GM23338 (cell line): ENCODE measurements at regions not wholly inside any gene's neighbourhood (a gene's known extent, or its start where the extent isn't known, plus 50 kb on each side); places are given as distances from the start of the nearest gene placed in this dataset.

Experiments
- ATAC-seq: fragments of 200-7000 bp; cut with Tn5 transposase; 3 replicates; pipeline ENCODE4 v1.9.1; 2020
- DNase-seq: peaks from one replicate; pipeline ENCODE4 v3.0.0-alpha.2; 2015; ENCODE audit warnings: low spot score
- H2AFZ ChIP-seq: fragments of 200-600 bp; sonication (generic); 2 replicates; pipeline ENCODE4 v1.8.0; 2016; ENCODE audit warnings: antibody characterized with exemption, mild to moderate bottlenecking, moderate library complexity
- H3F3A ChIP-seq: fragments of 200-600 bp; sonication (generic); replicated peaks from 2 replicates; pipeline ENCODE4 v1.8.0; 2017; ENCODE audit warnings: antibody characterized with exemption, mixed run types, low read depth
- H3K27ac ChIP-seq: fragments of 200-600 bp; sonication (generic); 2 replicates; pipeline ENCODE4 v1.6.1; 2016; ENCODE audit warnings: low read depth
- H3K27me3 ChIP-seq: fragments of 200-600 bp; sonication (generic); 2 replicates; pipeline ENCODE4 v1.8.0; 2016; ENCODE audit warnings: mild to moderate bottlenecking, mixed run types, moderate library complexity; ENCODE audit not compliant: insufficient read depth
- H3K36me3 ChIP-seq: fragments of 200-600 bp; sonication (generic); 2 replicates; pipeline ENCODE4 v1.8.0; 2016; ENCODE audit warnings: mild to moderate bottlenecking; ENCODE audit not compliant: insufficient read depth
- H3K4me1 ChIP-seq: fragments of 200-600 bp; sonication (generic); 2 replicates; pipeline ENCODE4 v1.8.0; 2016; ENCODE audit warnings: mild to moderate bottlenecking, moderate library complexity; ENCODE audit not compliant: insufficient read depth
- H3K4me2 ChIP-seq: fragments of 200-600 bp; sonication (generic); 2 replicates; pipeline ENCODE4 v1.7.1; 2017; ENCODE audit warnings: mixed run types
- H3K4me3 ChIP-seq: fragments of 200-600 bp; sonication (generic); 2 replicates; pipeline ENCODE4 v1.6.1; 2016; ENCODE audit warnings: mixed run types
- H3K79me2 ChIP-seq: fragments of 200-600 bp; sonication (generic); replicated peaks from 2 replicates; pipeline ENCODE4 v1.8.0; 2017; ENCODE audit warnings: mild to moderate bottlenecking; ENCODE audit not compliant: insufficient read depth
- H3K9me2 ChIP-seq: fragments of 200-600 bp; sonication (generic); 2 replicates; pipeline ENCODE4 v1.8.0; 2017; ENCODE audit not compliant: insufficient read depth
- H4K20me1 ChIP-seq: fragments of 200-600 bp; sonication (generic); replicated peaks from 2 replicates; pipeline ENCODE4 v1.8.0; 2017; ENCODE audit warnings: mild to moderate bottlenecking; ENCODE audit not compliant: insufficient read depth
- H3K27ac Mint-ChIP-seq: 2 replicates; pipeline ENCODE4 v1.8.0; 2020; ENCODE audit warnings: inconsistent platforms, mild to moderate bottlenecking, moderate library complexity, mixed read lengths
- H3K27me3 Mint-ChIP-seq: 3 replicates; pipeline ENCODE4 v1.8.0; 2022; ENCODE audit warnings: low read depth, mild to moderate bottlenecking, moderate library complexity, mixed read lengths, inconsistent platforms; ENCODE audit not compliant: insufficient read depth, poor library complexity
- H3K36me3 Mint-ChIP-seq: 3 replicates; pipeline ENCODE4 v1.8.0; 2021; ENCODE audit warnings: low read depth, mild to moderate bottlenecking, inconsistent platforms, moderate library complexity, mixed read lengths
- H3K4me1 Mint-ChIP-seq: 3 replicates; pipeline ENCODE4 v1.8.0; 2020; ENCODE audit warnings: mild to moderate bottlenecking, inconsistent platforms, mixed read lengths
- H3K4me3 Mint-ChIP-seq: 3 replicates; pipeline ENCODE4 v1.8.0; 2021; ENCODE audit warnings: moderate library complexity, mild to moderate bottlenecking, inconsistent platforms, mixed read lengths
- H3K9me3 Mint-ChIP-seq: 3 replicates; pipeline ENCODE4 v1.8.0; 2020; ENCODE audit warnings: moderate library complexity, mild to moderate bottlenecking, inconsistent platforms, mixed read lengths
- STAT1 ChIP-seq: IDR thresholded peaks from one replicate; pipeline ENCODE4 v1.6.1; 2016; ENCODE audit warnings: antibody characterized with exemption; ENCODE audit not compliant: unreplicated experiment
- TF ChIP-seq, protein P1 (sequence below): fragments of 250-450 bp; sonication (Bioruptor Pico); IDR thresholded peaks from 2 replicates; pipeline ENCODE4 v1.5.0; 2020; ENCODE audit warnings: mild to moderate bottlenecking, moderate library complexity
- TF ChIP-seq, protein P2 (sequence below): IDR thresholded peaks from one replicate; pipeline ENCODE4 v1.6.1; 2018; ENCODE audit warnings: antibody characterized with exemption; ENCODE audit not compliant: unreplicated experiment

DNA sequence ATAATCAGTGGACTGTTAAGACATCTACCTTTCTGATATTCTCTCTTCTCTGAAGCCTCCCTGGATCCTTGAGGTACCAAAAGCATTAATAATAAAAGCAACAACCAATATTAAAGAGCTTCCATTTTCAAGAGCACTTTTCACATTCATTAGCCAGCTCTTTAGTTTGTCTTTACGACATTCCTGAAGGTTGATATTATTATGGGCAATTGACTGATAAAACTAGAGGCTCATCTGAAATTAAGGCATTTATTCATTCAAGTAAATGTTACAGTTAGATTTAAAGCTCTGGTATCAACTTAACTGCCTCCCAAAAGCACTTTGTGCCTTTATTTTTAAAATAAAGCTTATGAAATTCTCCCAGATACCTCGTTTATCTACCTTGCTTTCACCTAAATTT is 199.6 kb downstream of the PLK2 start:
- H3K27me3 Mint-ChIP-seq, result no peaks in the 10 kb centered on the region
- H3K9me3 Mint-ChIP-seq, result no peaks in the 10 kb centered on the region
- Histone ChIP-seq H3K4me2 (no peak overlapping the region), H3K79me2 (no peaks in the 10 kb centered on the region), H3K27ac (no peak overlapping the region), H4K20me1 (no peaks in the 10 kb centered on the region), H3K36me3 (no peaks in the 10 kb centered on the region), H3K27me3 (no peaks in the 10 kb centered on the region), H3F3A (no peaks in the 10 kb centered on the region), H3K4me1 (peaks cover 3% of the 10 kb centered on the region; the same call in 1 of the 2 replicates), H3K4me3 (no peak overlapping the region), H3K9me2 (peaks cover 7% of the 10 kb centered on the region; the same call in 1 of the 2 replicates), H2AFZ (peak overlapping the region; percentile 0; the same call in 1 of the 2 replicates)
- peak overlapping the region; percentile 82 for H3K27ac Mint-ChIP-seq
- H3K4me1 Mint-ChIP-seq, result peaks cover 11% of the 10 kb centered on the region
- TF ChIP-seq STAT1, result no peak
- ATAC-seq (no peak), DNase-seq (no peak)
- no peaks in the 10 kb centered on the region for H3K36me3 Mint-ChIP-seq
- no peak overlapping the region for H3K4me3 Mint-ChIP-seq

DNA sequence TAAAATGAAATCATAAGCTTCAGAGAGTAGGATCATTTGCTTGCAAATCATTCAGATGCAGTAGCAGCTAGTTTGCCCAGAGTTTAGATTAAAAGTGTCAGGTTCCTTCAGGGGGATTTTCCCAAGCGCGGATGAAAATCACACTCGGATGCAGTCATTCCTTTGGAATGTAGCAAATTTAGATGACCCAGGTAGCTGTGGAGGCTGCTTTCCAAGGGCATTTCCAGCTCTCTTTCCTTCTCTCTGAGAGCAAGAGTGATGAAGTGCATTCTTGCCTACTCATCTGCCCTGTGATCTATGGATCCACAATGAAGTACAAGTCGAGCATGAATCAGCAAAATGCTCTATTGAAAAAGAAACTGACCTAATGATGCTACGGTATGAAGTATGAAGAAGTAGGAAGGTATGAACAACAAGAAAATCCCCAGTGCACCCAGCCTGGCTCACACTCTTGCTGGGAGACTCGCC is 200.2 kb downstream of the PLK2 start:
- TF ChIP-seq, protein P1, sequence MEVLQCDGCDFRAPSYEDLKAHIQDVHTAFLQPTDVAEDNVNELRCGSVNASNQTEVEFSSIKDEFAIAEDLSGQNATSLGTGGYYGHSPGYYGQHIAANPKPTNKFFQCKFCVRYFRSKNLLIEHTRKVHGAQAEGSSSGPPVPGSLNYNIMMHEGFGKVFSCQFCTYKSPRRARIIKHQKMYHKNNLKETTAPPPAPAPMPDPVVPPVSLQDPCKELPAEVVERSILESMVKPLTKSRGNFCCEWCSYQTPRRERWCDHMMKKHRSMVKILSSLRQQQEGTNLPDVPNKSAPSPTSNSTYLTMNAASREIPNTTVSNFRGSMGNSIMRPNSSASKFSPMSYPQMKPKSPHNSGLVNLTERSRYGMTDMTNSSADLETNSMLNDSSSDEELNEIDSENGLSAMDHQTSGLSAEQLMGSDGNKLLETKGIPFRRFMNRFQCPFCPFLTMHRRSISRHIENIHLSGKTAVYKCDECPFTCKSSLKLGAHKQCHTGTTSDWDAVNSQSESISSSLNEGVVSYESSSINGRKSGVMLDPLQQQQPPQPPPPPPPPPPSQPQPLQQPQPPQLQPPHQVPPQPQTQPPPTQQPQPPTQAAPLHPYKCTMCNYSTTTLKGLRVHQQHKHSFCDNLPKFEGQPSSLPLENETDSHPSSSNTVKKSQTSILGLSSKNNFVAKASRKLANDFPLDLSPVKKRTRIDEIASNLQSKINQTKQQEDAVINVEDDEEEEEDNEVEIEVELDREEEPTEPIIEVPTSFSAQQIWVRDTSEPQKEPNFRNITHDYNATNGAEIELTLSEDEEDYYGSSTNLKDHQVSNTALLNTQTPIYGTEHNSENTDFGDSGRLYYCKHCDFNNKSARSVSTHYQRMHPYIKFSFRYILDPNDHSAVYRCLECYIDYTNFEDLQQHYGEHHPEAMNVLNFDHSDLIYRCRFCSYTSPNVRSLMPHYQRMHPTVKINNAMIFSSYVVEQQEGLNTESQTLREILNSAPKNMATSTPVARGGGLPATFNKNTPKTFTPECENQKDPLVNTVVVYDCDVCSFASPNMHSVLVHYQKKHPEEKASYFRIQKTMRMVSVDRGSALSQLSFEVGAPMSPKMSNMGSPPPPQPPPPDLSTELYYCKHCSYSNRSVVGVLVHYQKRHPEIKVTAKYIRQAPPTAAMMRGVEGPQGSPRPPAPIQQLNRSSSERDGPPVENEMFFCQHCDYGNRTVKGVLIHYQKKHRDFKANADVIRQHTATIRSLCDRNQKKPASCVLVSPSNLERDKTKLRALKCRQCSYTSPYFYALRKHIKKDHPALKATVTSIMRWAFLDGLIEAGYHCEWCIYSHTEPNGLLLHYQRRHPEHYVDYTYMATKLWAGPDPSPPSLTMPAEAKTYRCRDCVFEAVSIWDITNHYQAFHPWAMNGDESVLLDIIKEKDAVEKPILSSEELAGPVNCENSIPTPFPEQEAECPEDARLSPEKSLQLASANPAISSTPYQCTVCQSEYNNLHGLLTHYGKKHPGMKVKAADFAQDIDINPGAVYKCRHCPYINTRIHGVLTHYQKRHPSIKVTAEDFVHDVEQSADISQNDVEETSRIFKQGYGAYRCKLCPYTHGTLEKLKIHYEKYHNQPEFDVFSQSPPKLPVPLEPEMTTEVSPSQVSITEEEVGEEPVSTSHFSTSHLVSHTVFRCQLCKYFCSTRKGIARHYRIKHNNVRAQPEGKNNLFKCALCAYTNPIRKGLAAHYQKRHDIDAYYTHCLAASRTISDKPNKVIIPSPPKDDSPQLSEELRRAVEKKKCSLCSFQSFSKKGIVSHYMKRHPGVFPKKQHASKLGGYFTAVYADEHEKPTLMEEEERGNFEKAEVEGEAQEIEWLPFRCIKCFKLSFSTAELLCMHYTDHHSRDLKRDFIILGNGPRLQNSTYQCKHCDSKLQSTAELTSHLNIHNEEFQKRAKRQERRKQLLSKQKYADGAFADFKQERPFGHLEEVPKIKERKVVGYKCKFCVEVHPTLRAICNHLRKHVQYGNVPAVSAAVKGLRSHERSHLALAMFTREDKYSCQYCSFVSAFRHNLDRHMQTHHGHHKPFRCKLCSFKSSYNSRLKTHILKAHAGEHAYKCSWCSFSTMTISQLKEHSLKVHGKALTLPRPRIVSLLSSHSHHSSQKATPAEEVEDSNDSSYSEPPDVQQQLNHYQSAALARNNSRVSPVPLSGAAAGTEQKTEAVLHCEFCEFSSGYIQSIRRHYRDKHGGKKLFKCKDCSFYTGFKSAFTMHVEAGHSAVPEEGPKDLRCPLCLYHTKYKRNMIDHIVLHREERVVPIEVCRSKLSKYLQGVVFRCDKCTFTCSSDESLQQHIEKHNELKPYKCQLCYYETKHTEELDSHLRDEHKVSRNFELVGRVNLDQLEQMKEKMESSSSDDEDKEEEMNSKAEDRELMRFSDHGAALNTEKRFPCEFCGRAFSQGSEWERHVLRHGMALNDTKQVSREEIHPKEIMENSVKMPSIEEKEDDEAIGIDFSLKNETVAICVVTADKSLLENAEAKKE (CRISPR knock-in tag), result peak; percentile 40; the same call in 1 of the 2 replicates
- TF ChIP-seq, protein P2, sequence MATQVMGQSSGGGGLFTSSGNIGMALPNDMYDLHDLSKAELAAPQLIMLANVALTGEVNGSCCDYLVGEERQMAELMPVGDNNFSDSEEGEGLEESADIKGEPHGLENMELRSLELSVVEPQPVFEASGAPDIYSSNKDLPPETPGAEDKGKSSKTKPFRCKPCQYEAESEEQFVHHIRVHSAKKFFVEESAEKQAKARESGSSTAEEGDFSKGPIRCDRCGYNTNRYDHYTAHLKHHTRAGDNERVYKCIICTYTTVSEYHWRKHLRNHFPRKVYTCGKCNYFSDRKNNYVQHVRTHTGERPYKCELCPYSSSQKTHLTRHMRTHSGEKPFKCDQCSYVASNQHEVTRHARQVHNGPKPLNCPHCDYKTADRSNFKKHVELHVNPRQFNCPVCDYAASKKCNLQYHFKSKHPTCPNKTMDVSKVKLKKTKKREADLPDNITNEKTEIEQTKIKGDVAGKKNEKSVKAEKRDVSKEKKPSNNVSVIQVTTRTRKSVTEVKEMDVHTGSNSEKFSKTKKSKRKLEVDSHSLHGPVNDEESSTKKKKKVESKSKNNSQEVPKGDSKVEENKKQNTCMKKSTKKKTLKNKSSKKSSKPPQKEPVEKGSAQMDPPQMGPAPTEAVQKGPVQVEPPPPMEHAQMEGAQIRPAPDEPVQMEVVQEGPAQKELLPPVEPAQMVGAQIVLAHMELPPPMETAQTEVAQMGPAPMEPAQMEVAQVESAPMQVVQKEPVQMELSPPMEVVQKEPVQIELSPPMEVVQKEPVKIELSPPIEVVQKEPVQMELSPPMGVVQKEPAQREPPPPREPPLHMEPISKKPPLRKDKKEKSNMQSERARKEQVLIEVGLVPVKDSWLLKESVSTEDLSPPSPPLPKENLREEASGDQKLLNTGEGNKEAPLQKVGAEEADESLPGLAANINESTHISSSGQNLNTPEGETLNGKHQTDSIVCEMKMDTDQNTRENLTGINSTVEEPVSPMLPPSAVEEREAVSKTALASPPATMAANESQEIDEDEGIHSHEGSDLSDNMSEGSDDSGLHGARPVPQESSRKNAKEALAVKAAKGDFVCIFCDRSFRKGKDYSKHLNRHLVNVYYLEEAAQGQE, result no peak
- Mint-ChIP-seq H3K27me3 (no peaks in the 10 kb centered on the region), H3K4me1 (peaks cover 11% of the 10 kb centered on the region), H3K27ac (peak overlapping the region; percentile 82), H3K4me3 (no peak overlapping the region), H3K9me3 (no peaks in the 10 kb centered on the region), H3K36me3 (no peaks in the 10 kb centered on the region)
- Histone ChIP-seq H3K79me2 (no peaks in the 10 kb centered on the region), H3K4me1 (peaks cover 3% of the 10 kb centered on the region; the same call in 1 of the 2 replicates), H2AFZ (peak overlapping the region; percentile 0; the same call in 1 of the 2 replicates), H4K20me1 (no peaks in the 10 kb centered on the region), H3K27ac (no peak overlapping the region), H3K4me2 (no peak overlapping the region), H3K27me3 (no peaks in the 10 kb centered on the region), H3F3A (no peaks in the 10 kb centered on the region), H3K4me3 (no peak overlapping the region), H3K36me3 (no peaks in the 10 kb centered on the region), H3K9me2 (peaks cover 7% of the 10 kb centered on the region; the same call in 1 of the 2 replicates)
- ATAC-seq (peak; percentile 72), DNase-seq (peak; percentile 75)
